HG02870 (cell line): ENCODE measurements at regions not wholly inside any gene's neighbourhood (a gene's known extent, or its start where the extent isn't known, plus 50 kb on each side); places are given as distances from the start of the nearest gene placed in this dataset.
A peak's percentile ranks its signal among the peaks of the same experiment; 100 is the strongest.
"Not testable (repeated sequence)": the region's sequence is repeated elsewhere in the genome, so short reads cannot be mapped to it uniquely, and the experiment has no call there.

Source experiments
- ATAC-seq: cut with Tn5 transposase; IDR thresholded peaks from one replicate; pipeline ENCODE4 v1.9.1; 2021; ENCODE audit warnings: mild to moderate bottlenecking, moderate library complexity; ENCODE audit not compliant: unreplicated experiment

DNA sequence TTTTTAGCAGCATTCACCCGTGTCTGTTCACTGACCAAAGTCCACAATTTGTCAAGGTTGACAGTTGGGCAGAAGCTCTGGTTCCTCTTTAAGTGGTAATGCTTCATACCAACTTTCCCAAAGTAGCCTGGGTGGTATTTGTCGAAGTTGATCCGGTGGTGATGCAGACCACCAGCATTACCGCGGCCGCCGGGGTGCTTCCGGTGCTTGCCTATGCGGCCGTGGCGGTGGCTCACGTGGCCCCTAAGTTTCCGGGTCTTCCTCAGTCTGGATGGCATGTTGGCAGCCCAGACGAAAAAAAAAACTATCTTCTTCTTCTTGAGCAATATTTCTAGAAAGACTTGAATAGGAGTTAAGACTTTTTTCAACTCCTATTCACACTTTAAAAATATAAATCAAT is 151.4 kb upstream of the RGS17 start:
- not testable (repeated sequence) for ATAC-seq

DNA sequence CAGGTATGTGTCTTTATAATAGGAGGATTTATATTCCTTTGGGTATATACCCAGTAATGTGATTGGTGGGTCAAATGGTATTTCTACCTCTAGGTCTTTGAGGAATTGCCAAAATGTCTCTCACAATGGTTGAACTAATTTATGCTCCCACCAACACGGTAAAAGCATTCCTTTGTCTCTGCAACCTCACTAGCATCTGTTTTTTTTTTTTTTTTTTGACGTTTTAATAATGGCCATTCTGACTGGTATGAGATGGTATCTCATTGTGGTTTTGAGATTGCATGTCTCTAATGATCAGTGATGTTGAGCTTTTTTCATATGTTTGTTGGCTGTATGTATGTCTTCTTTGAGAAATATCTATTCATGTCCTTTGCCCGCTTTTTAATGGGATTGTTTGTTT is 144.9 kb upstream of the RGS17 start:
- ATAC-seq = no peak

DNA sequence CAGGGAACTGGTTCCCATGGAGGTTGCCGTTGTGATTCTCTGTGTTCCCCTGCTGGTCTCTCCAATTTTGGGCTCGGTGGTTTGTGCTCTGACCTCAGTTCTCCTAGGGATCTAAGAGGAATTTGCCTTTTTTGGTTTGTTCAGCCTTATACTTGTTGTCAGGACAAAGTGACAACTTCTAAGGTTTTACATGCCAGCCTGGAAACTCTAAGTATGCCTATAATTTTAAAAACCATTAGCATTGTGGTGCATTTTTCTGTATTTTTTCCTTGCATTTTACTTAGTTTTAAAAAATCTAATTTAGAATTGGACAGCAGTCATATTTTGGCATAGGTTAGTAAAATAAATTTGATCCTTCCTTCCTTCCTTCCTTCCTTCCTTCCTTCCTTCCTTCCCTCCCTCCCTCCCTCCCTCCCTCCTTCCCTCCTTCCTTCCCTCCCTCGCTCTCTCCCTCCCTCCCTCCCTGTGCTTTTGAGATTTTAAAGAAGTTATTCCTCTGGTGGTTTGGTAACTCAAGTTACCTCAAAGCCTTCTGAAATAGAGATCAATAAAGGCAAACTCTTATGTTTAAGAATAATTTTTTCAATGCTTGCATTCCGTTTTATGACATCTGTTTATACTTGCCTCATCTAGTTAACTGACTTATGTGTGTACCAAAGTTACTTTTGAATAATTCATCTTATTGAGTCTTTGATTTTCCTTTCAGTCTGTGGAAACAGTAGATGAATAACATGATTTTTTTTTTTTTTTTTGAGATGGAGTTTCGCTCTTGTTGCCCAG is 141.3 kb upstream of the RGS17 start:
- no peak for ATAC-seq

DNA sequence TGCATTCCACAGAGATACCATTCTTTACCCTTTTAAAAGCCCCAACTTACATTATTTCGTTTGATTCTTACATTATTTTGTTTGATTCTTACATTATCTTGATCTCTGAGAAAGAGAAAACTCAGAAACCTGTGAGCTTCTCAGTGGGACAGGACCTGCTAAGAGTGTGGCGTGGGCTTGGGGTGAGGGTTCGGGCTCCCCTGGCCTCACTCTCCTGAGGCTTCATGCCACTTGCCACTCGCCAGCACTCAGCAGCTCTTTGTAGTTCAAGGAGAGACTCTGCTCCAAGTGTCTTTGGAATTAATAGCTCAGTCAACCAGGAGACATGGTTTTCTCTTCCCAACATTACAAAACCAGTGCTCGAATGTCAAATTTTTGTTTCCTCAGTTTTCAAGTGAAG is 132.4 kb upstream of the RGS17 start:
- no peak for ATAC-seq

DNA sequence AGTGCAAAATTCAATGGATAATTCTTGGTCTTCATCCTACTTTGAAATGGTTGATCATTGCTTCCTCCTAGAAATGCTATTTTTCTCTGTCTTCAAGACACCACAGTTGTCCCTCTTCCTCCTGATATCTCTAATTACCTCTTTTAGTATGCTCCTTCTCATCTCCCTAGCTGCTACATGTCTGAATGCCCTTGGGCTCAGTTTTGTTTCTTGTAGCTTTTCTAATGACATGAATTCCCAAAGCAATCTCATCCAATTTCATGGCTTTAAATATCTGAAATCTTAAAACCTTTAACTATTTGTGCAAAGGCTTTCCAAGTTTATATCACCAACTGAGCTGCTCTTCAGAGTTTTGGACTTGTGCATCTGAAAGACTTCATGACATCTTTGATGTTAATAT is 120.2 kb upstream of the RGS17 start:
- no peak for ATAC-seq

DNA sequence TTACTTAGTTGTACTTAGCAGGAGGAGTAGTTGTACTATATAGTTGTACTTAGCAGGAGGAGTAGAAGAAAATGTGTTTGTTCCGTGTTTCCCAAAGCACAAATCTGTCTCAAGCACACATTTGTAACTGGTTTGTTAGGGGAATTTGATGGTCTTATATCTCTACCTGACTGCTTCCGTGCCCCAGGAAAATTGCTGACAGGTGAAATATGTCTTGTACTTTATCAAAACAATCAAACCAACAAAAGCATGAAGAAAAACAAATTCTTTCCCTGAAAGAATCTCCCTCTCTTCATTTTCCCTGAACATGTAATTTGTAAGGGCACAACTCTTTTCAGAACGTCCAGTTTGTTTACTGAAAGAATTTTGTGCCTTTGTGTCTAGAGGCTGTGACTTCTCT is 106.6 kb upstream of the RGS17 start:
- no peak for ATAC-seq

DNA sequence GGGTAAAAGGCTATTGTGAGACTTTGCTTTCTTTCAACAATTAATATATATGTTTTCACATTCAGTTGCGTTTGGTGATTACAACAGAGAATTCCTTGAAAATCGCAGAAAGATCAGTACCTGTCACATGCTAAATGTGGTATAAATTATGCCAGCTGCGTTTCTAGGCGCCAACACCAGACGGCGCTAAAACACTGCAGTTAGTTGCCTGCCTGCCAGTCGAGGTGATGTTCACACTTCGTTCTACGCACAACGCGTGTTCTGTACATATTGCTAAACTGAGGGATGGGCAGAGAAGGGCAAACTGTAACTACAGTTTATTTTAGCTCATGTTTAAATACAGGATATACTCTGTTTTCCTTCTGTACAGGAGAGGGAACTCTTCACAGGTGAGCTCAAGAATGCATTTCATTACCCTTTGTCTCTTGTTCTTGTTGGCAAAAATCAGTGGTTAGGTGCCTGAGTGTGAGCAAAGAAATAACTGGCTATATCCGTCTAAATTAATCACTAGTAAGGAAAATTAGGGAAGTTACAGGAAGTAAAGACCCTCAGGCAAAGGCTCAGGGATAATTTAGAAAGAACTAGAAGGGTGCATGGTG is 100.1 kb upstream of the RGS17 start:
- ATAC-seq = peak; percentile 58

DNA sequence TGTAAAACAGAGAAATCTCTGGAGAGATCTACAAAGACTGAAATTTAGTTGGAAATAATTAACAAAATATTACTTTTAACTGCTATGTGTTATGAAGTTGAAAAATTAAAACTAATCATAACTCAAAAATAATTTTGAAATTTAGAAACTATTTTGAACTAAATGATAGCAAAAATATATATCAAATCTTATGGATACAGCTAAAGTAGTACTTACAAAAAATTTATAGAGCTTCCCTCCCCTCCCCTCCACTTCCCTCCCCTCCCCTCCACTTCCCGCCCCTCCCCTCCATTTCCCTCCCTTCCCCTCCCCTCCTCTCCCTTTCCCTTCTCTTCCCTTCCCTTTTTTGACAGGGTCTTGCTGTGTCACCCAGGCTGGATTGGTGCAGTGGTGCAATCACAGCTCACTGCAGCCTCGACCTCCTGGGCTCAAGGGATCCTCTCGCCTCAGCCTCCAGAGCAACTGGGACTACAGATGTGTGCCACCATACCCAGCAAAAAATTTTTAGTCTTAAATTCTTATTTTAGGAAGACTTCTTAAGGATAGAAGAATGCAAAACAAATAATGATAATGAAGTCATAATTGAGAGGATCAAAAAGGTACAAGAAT is 87.2 kb upstream of the RGS17 start:
- ATAC-seq = no peak

DNA sequence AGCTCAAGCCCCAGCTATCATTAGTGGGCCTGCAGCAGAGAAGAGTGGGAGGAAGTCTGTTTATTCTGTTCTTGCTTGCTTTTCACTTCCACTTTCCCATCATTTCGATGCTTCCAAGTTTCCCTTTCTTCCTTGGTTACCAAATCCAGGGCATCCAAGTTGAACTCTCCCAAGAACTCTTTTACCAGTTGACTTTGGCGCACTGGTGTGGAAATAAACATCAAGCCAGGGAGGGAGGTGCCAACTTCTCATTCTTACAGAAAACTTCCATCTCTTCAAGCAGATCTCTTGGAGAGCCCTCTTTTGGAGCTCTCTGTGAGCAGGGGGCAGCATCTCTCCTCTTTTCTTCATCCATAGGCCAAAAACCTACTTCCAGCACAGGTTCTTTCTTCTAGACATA is 85.7 kb upstream of the RGS17 start:
- no peak for ATAC-seq

DNA sequence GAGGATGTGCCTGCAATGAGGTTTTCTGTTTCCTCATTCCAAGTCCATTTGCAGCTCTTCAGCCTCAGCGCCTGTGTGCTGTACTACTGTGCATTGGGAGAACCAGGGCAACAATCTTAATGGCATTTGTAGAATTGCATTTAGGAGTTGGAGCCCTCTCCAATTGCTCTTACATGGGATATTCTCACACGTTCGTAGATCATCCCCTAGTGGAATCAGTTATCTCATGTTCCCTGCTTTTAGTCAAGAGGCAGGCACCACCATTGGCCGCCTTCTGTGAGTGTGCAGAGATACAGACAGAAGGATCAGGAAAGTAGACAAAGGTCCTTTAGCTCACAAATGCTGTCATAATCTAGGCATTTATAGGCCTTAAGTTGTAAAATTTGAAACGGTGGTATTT is 84.2 kb upstream of the RGS17 start:
- ATAC-seq = no peak

DNA sequence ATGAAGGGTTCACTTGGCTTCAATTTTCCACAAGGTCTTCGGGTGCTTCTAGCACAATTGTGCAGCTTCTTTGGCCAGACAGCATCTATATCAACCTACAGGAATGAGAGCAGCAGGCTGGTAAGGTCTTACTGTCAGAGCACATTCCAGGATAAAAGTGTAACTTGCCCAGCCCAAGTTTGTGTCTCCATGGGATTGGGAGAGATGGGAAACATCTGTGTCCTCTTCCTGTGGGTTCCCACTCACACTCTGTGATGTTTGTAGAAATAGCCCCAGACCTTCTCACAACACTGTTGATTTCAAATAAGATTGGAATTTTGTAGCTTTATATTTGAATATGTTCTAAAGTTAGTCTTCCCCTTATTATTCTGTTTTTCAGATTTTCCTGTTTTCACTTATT is 83.4 kb upstream of the RGS17 start:
- no peak for ATAC-seq

DNA sequence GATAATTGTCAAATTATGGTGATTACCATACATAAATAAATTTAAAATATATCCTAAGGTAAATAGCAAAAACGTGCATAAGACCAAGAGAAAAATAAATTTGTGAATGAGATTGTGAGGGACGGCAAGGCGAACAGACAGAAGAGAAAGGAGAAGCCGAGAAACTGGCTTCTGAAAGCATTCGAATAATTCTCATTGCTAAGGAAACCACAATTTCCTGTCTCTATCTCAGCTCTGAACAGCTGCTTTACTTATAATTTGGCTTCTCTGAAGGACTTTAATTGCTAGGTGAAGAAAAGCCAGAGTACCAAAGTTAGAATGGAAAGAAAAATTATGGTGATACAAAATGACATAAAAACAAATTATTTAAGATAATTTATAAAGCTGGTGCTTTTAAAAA is 79.0 kb upstream of the RGS17 start:
- peak; percentile 71 for ATAC-seq

DNA sequence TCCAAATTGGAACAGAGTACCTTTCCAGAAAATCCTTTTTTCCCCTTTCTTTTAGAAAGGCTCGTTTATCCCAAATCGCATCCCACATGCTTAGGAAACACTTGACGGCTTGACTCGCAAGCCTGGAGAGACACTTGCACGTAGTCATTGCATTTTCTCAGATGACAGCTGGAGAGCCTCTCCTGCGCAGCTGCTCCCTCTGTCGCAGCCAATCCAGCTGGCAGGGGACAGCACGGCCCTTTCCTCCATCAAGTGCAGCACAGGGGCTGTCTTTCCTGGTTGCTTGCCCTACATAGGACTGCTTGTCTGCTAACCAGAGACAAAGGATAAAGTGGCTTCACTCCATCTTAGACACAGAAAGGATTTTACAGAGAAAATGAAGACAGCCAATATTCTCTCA is 77.6 kb upstream of the RGS17 start:
- ATAC-seq = no peak

DNA sequence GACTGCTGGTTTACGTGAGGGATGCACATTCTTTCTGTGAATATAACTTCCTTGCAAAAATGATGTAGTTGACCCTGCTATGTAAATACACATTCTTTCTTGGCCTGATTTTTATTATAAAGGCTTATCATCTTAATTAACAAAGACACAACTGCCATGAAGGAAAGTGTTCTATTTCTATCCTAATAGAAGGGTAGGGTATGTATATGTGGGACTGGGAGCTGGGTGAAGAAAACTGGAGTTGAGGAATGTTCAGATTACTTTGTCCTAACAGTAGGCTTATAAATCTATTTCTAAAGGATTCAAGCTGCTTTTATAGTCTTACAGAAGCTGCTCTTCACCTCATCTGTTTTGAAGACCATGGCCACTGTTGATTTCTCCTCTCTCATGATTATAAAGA is 76.5 kb upstream of the RGS17 start:
- no peak for ATAC-seq

DNA sequence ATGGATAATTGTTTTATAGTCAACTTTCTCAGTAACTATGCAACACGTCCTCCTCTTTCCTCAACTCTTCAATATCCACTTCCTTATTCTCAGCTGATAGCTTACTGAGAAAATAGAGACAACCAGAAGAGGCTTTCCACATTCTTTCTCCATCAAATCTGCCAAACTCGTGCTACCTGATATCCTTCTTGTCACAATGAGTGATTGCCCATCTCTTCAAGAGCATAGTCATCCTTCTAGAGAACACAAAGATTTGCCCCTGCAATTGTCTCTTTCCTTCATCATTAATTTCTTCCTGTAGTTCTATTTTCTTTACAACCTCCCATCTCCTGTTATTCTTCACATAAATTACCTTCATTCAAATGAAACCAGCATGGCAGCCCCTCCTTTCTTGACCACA is 75.9 kb upstream of the RGS17 start:
- no peak for ATAC-seq

DNA sequence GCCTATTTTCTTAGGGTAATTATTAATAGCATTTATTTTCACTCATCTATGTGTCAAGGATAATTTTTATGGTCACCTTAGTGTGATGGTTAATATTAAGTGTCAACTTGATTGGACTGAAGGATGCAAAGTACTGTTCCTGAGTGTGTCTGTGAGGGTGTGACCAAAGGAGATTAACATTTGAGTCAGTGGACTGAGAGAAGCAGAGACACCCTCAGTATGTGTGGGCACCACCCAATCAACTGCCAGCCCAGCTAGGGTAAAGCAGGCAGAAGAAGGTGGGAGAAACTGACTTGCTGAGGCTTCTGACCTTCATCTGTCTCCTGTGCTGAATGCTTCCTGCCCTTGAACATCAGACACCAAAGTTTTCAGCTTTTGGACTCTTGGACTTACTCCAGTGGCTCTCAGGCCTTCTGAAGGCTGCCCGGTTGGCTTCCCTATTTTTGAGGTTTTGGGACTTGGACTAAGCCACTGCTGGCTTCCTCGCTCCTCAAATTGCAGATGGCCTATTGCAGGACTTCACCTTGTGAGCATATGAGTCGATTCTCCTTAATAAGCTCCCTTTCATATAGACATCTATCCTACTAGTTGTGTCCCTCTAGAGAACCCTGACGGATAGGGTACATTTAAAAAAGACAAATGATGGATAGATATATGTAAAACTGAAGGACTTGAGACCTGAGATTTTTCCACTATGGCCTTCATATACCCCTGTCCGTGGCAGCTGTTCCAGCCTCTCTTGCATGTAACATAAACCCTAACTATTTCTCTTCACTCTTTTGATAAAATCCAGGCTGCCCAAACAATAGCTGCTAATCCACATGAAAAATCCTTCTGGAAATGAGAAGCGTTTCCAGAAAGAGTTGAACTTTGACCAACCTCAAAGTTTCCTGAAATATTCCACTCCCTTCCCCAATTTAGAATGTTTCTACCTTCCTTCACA is 62.1 kb upstream of the RGS17 start:
- ATAC-seq = no peak

DNA sequence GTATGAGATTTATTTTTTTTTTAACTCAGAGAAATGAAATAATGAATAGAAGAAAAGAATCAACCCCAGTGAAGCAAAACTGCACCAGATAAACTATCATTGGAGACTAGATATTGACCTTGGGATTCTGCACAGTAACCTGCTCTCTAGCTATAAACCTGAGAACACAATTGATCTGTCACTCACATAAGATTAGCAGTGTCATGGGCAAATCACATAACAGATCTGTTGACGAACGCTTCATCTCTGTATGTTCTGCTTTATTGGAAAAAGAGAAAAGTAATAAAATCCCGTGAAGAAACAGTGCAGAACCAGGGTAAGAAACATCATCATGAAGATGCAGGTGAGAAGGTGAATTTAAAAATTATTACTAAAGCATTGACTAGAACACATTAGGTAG is 52.8 kb upstream of the RGS17 start:
- ATAC-seq = no peak
